GM12891 (cell line): ENCODE measurements at regions not wholly inside any gene's neighbourhood (a gene's known extent, or its start where the extent isn't known, plus 50 kb on each side); places are given as distances from the start of the nearest gene placed in this dataset.

Experiments used
- PAX5 ChIP-seq: IDR thresholded peaks from 2 replicates; pipeline ENCODE4 v1.6.1; 2011; ENCODE audit warnings: low read length, moderate library complexity, mild to moderate bottlenecking; ENCODE audit not compliant: insufficient read depth, severe bottlenecking
- POLR2A ChIP-seq: IDR thresholded peaks from 2 replicates; pipeline ENCODE4 v1.6.1; 2011; ENCODE audit warnings: low read depth, low read length, control low read depth
- POLR2AphosphoS5 ChIP-seq: IDR thresholded peaks from 2 replicates; pipeline ENCODE4 v1.6.1; 2011; ENCODE audit warnings: low read depth, low read length, control low read depth
- TAF1 ChIP-seq: IDR thresholded peaks from 2 replicates; pipeline ENCODE4 v1.6.1; 2011; ENCODE audit warnings: low read depth, low read length, control low read depth

- TF ChIP-seq POLR2AphosphoS5 (no peak), POLR2A (no peak), TAF1 (no peak), PAX5 (no peak)
Observed at GRCh38 chr13:22047082-22047784, 376.4 kb downstream of the FGF9 start.
